Thyroid gland (tissue), 4 donors: ENCODE measurements at regions not wholly inside any gene's neighbourhood (a gene's known extent, or its start where the extent isn't known, plus 50 kb on each side); places are given as distances from the start of the nearest gene placed in this dataset.

Experiments used
- POLR2A ChIP-seq, 2 donors: fragments of 450-650 bp; IDR thresholded peaks; one replicate each; pipeline ENCODE4 v1.6.1; 2017; ENCODE audit warnings: antibody characterized with exemption in 2 of 2, mild to moderate bottlenecking in 2 of 2, moderate library complexity in 1 of 2
- TF ChIP-seq, protein P1 (sequence below), 6 experiments: fragments of 200-600 bp in 3 of 6; fragments of 450-650 bp in 3 of 6; sonication (generic) in 3 of 6; IDR thresholded peaks; one replicate each; pipeline ENCODE4 v1.5.1; 2016 to 2019; ENCODE audit warnings: antibody characterized with exemption in 6 of 6, mild to moderate bottlenecking in 2 of 6, inconsistent platforms in 1 of 6, moderate library complexity in 1 of 6

DNA sequence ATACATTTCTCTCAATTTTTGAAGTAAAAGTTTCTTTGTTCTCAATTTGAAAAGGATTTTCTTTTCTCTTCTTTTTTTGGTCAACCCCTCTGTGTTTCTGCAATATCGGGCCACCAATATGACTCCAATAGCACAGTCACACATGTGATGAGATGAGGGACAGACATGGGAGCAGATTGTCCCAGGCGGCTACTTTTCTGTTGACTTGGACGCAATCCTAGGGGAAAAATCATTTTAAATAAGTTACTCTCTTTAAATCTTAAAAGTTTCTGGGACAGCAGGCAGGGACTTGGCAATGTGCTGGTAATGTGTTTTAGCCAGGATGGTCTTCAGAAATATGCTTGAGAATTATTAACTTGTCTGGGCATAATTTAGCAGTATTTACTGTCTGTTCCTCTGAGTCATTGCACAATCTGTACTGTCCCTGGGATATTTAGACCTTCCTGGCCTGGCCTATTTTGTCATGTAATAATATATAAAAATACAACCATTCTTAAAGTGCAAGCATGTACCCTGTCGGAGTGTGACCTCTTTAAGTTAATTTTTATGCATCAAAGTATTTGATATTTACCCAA lies 388.5 kb upstream of the FANCL start:
- TF ChIP-seq, protein P1, sequence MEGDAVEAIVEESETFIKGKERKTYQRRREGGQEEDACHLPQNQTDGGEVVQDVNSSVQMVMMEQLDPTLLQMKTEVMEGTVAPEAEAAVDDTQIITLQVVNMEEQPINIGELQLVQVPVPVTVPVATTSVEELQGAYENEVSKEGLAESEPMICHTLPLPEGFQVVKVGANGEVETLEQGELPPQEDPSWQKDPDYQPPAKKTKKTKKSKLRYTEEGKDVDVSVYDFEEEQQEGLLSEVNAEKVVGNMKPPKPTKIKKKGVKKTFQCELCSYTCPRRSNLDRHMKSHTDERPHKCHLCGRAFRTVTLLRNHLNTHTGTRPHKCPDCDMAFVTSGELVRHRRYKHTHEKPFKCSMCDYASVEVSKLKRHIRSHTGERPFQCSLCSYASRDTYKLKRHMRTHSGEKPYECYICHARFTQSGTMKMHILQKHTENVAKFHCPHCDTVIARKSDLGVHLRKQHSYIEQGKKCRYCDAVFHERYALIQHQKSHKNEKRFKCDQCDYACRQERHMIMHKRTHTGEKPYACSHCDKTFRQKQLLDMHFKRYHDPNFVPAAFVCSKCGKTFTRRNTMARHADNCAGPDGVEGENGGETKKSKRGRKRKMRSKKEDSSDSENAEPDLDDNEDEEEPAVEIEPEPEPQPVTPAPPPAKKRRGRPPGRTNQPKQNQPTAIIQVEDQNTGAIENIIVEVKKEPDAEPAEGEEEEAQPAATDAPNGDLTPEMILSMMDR (IDR thresholded peaks at IDR 0.05), result no peak
- no peak for TF ChIP-seq POLR2A (IDR thresholded peaks at IDR 0.05)
